H1 (cell line): ENCODE measurements at regions not wholly inside any gene's neighbourhood (a gene's known extent, or its start where the extent isn't known, plus 50 kb on each side); places are given as distances from the start of the nearest gene placed in this dataset.

ENCODE experiments used
- BCL11A ChIP-seq, 2 experiments: IDR thresholded peaks; one replicate each; pipeline ENCODE4 v1.6.1; 2011; ENCODE audit warnings: low read depth in 2 of 2, low read length in 2 of 2, mild to moderate bottlenecking in 2 of 2
- CTBP2 ChIP-seq: IDR thresholded peaks from 2 replicates; pipeline ENCODE4 v1.7.0; 2011; ENCODE audit warnings: borderline replicate concordance, mild to moderate bottlenecking, moderate library complexity, mixed read lengths, low read length; ENCODE audit not compliant: insufficient read depth, insufficient read length
- KDM1A ChIP-seq: fragments of 200-600, 300-600 bp; sonication (generic); IDR thresholded peaks from 2 replicates; pipeline ENCODE4 v1.7.1; 2016; ENCODE audit warnings: mild to moderate bottlenecking, low read length, borderline replicate concordance
- RXRA ChIP-seq: IDR thresholded peaks from 2 replicates; pipeline ENCODE4 v1.6.1; 2011; ENCODE audit warnings: low read depth, mild to moderate bottlenecking, low read length, moderate library complexity; ENCODE audit not compliant: insufficient read depth
- SRF ChIP-seq: IDR thresholded peaks from 2 replicates; pipeline ENCODE4 v1.6.1; 2011; ENCODE audit warnings: mild to moderate bottlenecking, low read depth, low read length, moderate library complexity

GRCh38 chr2:181774685-181775084 lies 94.4 kb upstream of the NEUROD1 start (continued):
- TF ChIP-seq KDM1A (no peak), BCL11A (IDR thresholded peaks at IDR 0.05; ENCODE audit: low read depth in 2 of 2, low read length in 2 of 2) (no peak), SRF (no peak), CTBP2 (no peak), RXRA (no peak)
